ENCODE measurements at regions not wholly inside any gene's neighbourhood (a gene's known extent, or its start where the extent isn't known, plus 50 kb on each side); places are given as distances from the start of the nearest gene placed in this dataset.
A peak's percentile ranks its signal among the peaks of the same experiment; 100 is the strongest.

DNA sequence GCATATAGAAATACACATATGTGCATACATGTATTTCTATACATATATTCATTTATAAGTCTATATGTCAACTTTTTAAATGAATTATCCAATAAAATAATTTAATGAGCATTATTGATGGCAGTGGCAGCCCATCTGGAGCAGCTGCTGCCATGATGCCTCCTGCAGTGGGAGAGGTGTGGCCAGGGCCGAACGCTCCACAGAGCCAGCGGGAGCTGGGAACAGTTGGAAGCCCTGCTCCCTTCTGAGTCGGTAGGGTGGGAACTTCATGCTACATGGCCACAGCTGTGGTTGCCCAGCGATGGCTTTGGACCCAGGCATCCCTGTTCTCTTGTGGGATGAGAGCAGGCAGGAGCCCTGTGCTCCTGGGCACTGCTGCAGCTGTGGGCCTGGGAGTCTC is 812.4 kb upstream of the CTNND2 start:
- H3K79me2 ChIP-seq (ENCODE audit: control insufficient read depth, insufficient read depth, low read length, poor library complexity): no peaks in the 10 kb centered on the region
- H3K9me3 ChIP-seq (ENCODE audit: insufficient read depth, low read depth, low read length): peaks cover 6% of the 10 kb centered on the region
- no peak overlapping the region for H2BK120ac ChIP-seq (ENCODE audit: insufficient read depth, low read length, poor library complexity)
- WGBS (ENCODE audit: extremely low coverage, insufficient coverage, insufficient read length): no CpG with 5 or more reads among the region's 5 CpGs
- H3K18ac ChIP-seq (ENCODE audit: low read length): no peak overlapping the region
- H3K4me3 ChIP-seq (ENCODE audit: low read depth, low read length): no peak overlapping the region
- H3K4ac ChIP-seq (ENCODE audit: low read depth, low read length): no peak overlapping the region
- no peaks in the 10 kb centered on the region for H3K36me3 ChIP-seq (ENCODE audit: control insufficient read depth in 1 of 2, insufficient read depth in 2 of 2, low read length in 2 of 2)
- H3K23ac ChIP-seq (ENCODE audit: low read length): no peak overlapping the region
- H3K9ac ChIP-seq (ENCODE audit: low read length): peak overlapping the region; percentile 52
- no peak overlapping the region for H4K12ac ChIP-seq (ENCODE audit: low read depth, low read length)
- H3K79me1 ChIP-seq (ENCODE audit: low read length): no peaks in the 10 kb centered on the region
- H2BK12ac ChIP-seq (ENCODE audit: low read length): no peak overlapping the region
- no peak overlapping the region for H2AK5ac ChIP-seq (ENCODE audit: low read length)
- no peak overlapping the region for H4K91ac ChIP-seq (ENCODE audit: low read depth, low read length)
- no peaks in the 10 kb centered on the region for H3K27me3 ChIP-seq (ENCODE audit: insufficient read depth, low read length)
- H2AFZ ChIP-seq (ENCODE audit: insufficient read depth, low read length, poor library complexity): no peak overlapping the region
- H3K14ac ChIP-seq (ENCODE audit: low read length): no peak overlapping the region
- DNase-seq: no peak
- no peaks in the 10 kb centered on the region for H3K4me1 ChIP-seq (ENCODE audit: control insufficient read depth in 1 of 2, insufficient read depth in 2 of 2, low read length in 2 of 2)
- no peak overlapping the region for H2BK5ac ChIP-seq (ENCODE audit: low read depth, low read length, poor library complexity)
- no peak overlapping the region for H4K8ac ChIP-seq (ENCODE audit: low read depth, low read length)
- no peak overlapping the region for H3K4me2 ChIP-seq (ENCODE audit: low read length)
- H3K27ac ChIP-seq (ENCODE audit: low read depth, low read length): no peak overlapping the region

DNA sequence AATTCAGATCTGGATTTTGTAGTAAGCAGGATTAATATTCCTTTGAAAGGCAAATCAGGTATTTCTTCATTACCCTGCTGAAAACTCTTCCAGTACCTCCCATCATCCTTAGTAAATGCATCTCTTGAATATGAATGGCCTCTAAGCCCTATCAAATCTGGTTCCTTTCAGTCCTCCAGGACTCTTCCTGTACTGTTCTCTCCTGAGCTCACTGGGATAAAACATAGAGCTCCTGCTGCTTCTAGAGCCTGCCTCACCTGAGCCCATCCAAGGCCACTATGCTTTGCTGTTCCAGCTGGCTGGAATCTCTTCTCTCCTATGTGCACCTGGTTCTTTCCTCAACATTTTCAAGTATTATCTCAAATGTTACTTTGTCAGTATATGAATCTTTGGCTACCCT is 803.3 kb upstream of the CTNND2 start:
- Histone ChIP-seq H4K12ac (ENCODE audit: low read depth, low read length) (no peak overlapping the region), H3K23ac (ENCODE audit: low read length) (no peak overlapping the region), H3K4ac (ENCODE audit: low read depth, low read length) (no peak overlapping the region), H2BK5ac (ENCODE audit: low read depth, low read length, poor library complexity) (no peak overlapping the region), H3K36me3 (ENCODE audit: control insufficient read depth in 1 of 2, insufficient read depth in 2 of 2, low read length in 2 of 2) (no peaks in the 10 kb centered on the region), H3K14ac (ENCODE audit: low read length) (peak overlapping the region; percentile 44), H4K91ac (ENCODE audit: low read depth, low read length) (no peak overlapping the region), H2BK120ac (ENCODE audit: insufficient read depth, low read length, poor library complexity) (no peak overlapping the region), H3K18ac (ENCODE audit: low read length) (no peak overlapping the region), H3K79me2 (ENCODE audit: control insufficient read depth, insufficient read depth, low read length, poor library complexity) (no peaks in the 10 kb centered on the region), H2AFZ (ENCODE audit: insufficient read depth, low read length, poor library complexity) (no peak overlapping the region), H3K4me2 (ENCODE audit: low read length) (no peak overlapping the region), H3K9ac (ENCODE audit: low read length) (no peak overlapping the region), H3K4me1 (ENCODE audit: control insufficient read depth in 1 of 2, insufficient read depth in 2 of 2, low read length in 2 of 2) (peaks cover 0 to 3% of the 10 kb centered on the region in 2 experiments), H4K8ac (ENCODE audit: low read depth, low read length) (no peak overlapping the region), H2BK12ac (ENCODE audit: low read length) (peak overlapping the region; percentile 76), H2AK5ac (ENCODE audit: low read length) (no peak overlapping the region), H3K79me1 (ENCODE audit: low read length) (peaks cover 2% of the 10 kb centered on the region), H3K9me3 (ENCODE audit: insufficient read depth, low read depth, low read length) (no peaks in the 10 kb centered on the region), H3K27ac (ENCODE audit: low read depth, low read length) (no peak overlapping the region), H3K27me3 (ENCODE audit: insufficient read depth, low read length) (no peaks in the 10 kb centered on the region), H3K4me3 (ENCODE audit: low read depth, low read length) (no peak overlapping the region)
- DNase-seq: no peak

DNA sequence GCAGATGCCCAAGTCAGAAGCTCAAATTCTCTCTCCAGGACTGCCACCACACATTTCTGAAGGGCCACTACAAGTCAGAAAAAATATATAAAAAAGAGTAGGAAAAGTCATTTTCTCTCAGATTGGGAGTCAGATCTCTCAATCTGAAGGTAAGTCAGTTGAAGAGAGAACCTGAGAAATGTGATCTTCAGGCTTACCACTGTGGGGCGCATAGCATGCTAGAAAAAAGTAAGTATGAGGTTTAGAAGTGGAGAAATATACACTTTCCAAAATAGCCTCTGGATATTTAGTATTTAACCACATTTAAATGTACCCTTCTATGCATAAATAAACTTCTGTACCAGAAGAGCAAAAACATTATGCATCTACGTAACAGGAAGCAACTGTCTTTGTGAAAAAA is 800.7 kb upstream of the CTNND2 start:
- Histone ChIP-seq H4K12ac (ENCODE audit: low read depth, low read length) (no peak overlapping the region), H3K27ac (ENCODE audit: low read depth, low read length) (no peak overlapping the region), H3K18ac (ENCODE audit: low read length) (no peak overlapping the region), H2BK12ac (ENCODE audit: low read length) (no peak overlapping the region), H3K36me3 (ENCODE audit: control insufficient read depth in 1 of 2, insufficient read depth in 2 of 2, low read length in 2 of 2) (no peaks in the 10 kb centered on the region), H3K14ac (ENCODE audit: low read length) (no peak overlapping the region), H3K79me2 (ENCODE audit: control insufficient read depth, insufficient read depth, low read length, poor library complexity) (no peaks in the 10 kb centered on the region), H3K27me3 (ENCODE audit: insufficient read depth, low read length) (no peaks in the 10 kb centered on the region), H2BK120ac (ENCODE audit: insufficient read depth, low read length, poor library complexity) (no peak overlapping the region), H2AK5ac (ENCODE audit: low read length) (no peak overlapping the region), H3K9me3 (ENCODE audit: insufficient read depth, low read depth, low read length) (no peaks in the 10 kb centered on the region), H3K4me2 (ENCODE audit: low read length) (no peak overlapping the region), H3K4me3 (ENCODE audit: low read depth, low read length) (no peak overlapping the region), H2AFZ (ENCODE audit: insufficient read depth, low read length, poor library complexity) (no peak overlapping the region), H4K8ac (ENCODE audit: low read depth, low read length) (no peak overlapping the region), H3K9ac (ENCODE audit: low read length) (no peak overlapping the region), H4K91ac (ENCODE audit: low read depth, low read length) (no peak overlapping the region), H3K4ac (ENCODE audit: low read depth, low read length) (no peak overlapping the region), H3K79me1 (ENCODE audit: low read length) (peaks cover 2% of the 10 kb centered on the region), H3K23ac (ENCODE audit: low read length) (no peak overlapping the region), H2BK5ac (ENCODE audit: low read depth, low read length, poor library complexity) (no peak overlapping the region), H3K4me1 (ENCODE audit: control insufficient read depth in 1 of 2, insufficient read depth in 2 of 2, low read length in 2 of 2) (peaks cover 0 to 3% of the 10 kb centered on the region in 2 experiments)
- DNase-seq: no peak
- no CpG with 5 or more reads among the region's 2 CpGs for WGBS (ENCODE audit: extremely low coverage, insufficient coverage, insufficient read length)

- no peak for DNase-seq
These were observed 799.0 kb upstream of the CTNND2 start for GRCh38 chr5:12703254-12703653.

More at GRCh38 chr5:12703254-12703653, 799.0 kb upstream of the CTNND2 start:
- Histone ChIP-seq H2BK12ac (ENCODE audit: low read length) (no peak overlapping the region), H3K4ac (ENCODE audit: low read depth, low read length) (no peak overlapping the region), H3K14ac (ENCODE audit: low read length) (no peak overlapping the region), H3K4me2 (ENCODE audit: low read length) (no peak overlapping the region), H3K9me3 (ENCODE audit: insufficient read depth, low read depth, low read length) (no peaks in the 10 kb centered on the region), H3K36me3 (ENCODE audit: control insufficient read depth in 1 of 2, insufficient read depth in 2 of 2, low read length in 2 of 2) (no peaks in the 10 kb centered on the region), H3K4me1 (ENCODE audit: control insufficient read depth in 1 of 2, insufficient read depth in 2 of 2, low read length in 2 of 2) (no peaks in the 10 kb centered on the region), H3K4me3 (ENCODE audit: low read depth, low read length) (no peak overlapping the region), H3K27ac (ENCODE audit: low read depth, low read length) (no peak overlapping the region), H4K12ac (ENCODE audit: low read depth, low read length) (no peak overlapping the region), H4K91ac (ENCODE audit: low read depth, low read length) (no peak overlapping the region), H3K9ac (ENCODE audit: low read length) (no peak overlapping the region), H3K27me3 (ENCODE audit: insufficient read depth, low read length) (no peaks in the 10 kb centered on the region), H3K79me2 (ENCODE audit: control insufficient read depth, insufficient read depth, low read length, poor library complexity) (no peaks in the 10 kb centered on the region), H2BK120ac (ENCODE audit: insufficient read depth, low read length, poor library complexity) (no peak overlapping the region), H2AK5ac (ENCODE audit: low read length) (no peak overlapping the region), H3K79me1 (ENCODE audit: low read length) (no peaks in the 10 kb centered on the region), H3K18ac (ENCODE audit: low read length) (no peak overlapping the region), H4K8ac (ENCODE audit: low read depth, low read length) (no peak overlapping the region), H2BK5ac (ENCODE audit: low read depth, low read length, poor library complexity) (no peak overlapping the region), H2AFZ (ENCODE audit: insufficient read depth, low read length, poor library complexity) (no peak overlapping the region), H3K23ac (ENCODE audit: low read length) (no peak overlapping the region)
- WGBS (ENCODE audit: extremely low coverage, insufficient coverage, insufficient read length): no CpG with 5 or more reads among the region's 1 CpG

Data from trophoblast cell (in vitro differentiated cells and primary cell).